IMR-90 (cell line): ENCODE measurements at regions not wholly inside any gene's neighbourhood (a gene's known extent, or its start where the extent isn't known, plus 50 kb on each side); places are given as distances from the start of the nearest gene placed in this dataset.

ENCODE experiments used
- ATAC-seq: fragments of 200-7000 bp; cut with Tn5 transposase; 2 replicates; pipeline ENCODE4 v1.9.1; 2020; ENCODE audit warnings: low read depth, mild to moderate bottlenecking, moderate library complexity
- BruUV-seq: library from RNA; stranded (reverse); fragments of 400-500 nt; replicated peaks from 2 replicates; lab custom pipeline; 2021; lab: Mats Ljungman, UMichigan
- CTCF ChIA-PET: fragments of 300-600 bp; formaldehyde crosslinking; extraction: SDS; loops from one replicate; lab custom pipeline; 2021; ENCODE audit warnings: antibody characterized with exemption; lab: Yijun Ruan, JAX
- POLR2A ChIA-PET: fragments of 300-600 bp; sonication (Branson Sonifier 250); formaldehyde crosslinking; loops from one replicate; lab custom pipeline; 2022; ENCODE audit warnings: antibody characterized with exemption; ENCODE audit not compliant: unreplicated experiment; lab: Charles Lee
- DNase-seq: peaks from one replicate; pipeline ENCODE4 v3.0.0; 2013
- H2AFZ ChIP-seq: replicated peaks from 2 replicates; pipeline ENCODE3; 2013; ENCODE audit warnings: low read length, mild to moderate bottlenecking; ENCODE audit not compliant: poor library complexity
- H2AK5ac ChIP-seq: 2 replicates; pipeline ENCODE4 v1.6.1; 2013; ENCODE audit warnings: low read depth, low read length, inconsistent platforms
- H2AK9ac ChIP-seq: replicated peaks from 2 replicates; pipeline ENCODE3; 2013; ENCODE audit warnings: mild to moderate bottlenecking, low read depth, low read length, moderate library complexity; ENCODE audit not compliant: poor library complexity
- H2BK120ac ChIP-seq: 2 replicates; pipeline ENCODE4 v1.6.1; 2013; ENCODE audit warnings: low read depth, low read length, inconsistent platforms
- H2BK15ac ChIP-seq: 3 replicates; pipeline ENCODE4 v1.6.1; 2013; ENCODE audit warnings: low read depth, low read length, inconsistent platforms
- H2BK20ac ChIP-seq: 2 replicates; pipeline ENCODE4 v1.6.1; 2013; ENCODE audit warnings: low read depth, mild to moderate bottlenecking, inconsistent platforms, low read length, moderate library complexity
- H2BK5ac ChIP-seq: 2 replicates; pipeline ENCODE4 v1.6.1; 2013; ENCODE audit warnings: mild to moderate bottlenecking, low read depth, low read length, inconsistent platforms; ENCODE audit not compliant: poor library complexity, severe bottlenecking
- H3K14ac ChIP-seq: replicated peaks from 2 replicates; pipeline ENCODE4 v1.6.1; 2013; ENCODE audit warnings: low read depth, low read length, inconsistent platforms
- H3K18ac ChIP-seq: 2 replicates; pipeline ENCODE4 v1.6.1; 2013; ENCODE audit warnings: low read depth, low read length, control low read depth
- H3K23ac ChIP-seq: 2 replicates; pipeline ENCODE4 v1.6.1; 2013; ENCODE audit warnings: low read depth, low read length, inconsistent platforms
- H3K27ac ChIP-seq: 2 replicates; pipeline ENCODE4 v1.5.1; 2013; ENCODE audit warnings: mild to moderate bottlenecking, control low read depth, low read length; ENCODE audit not compliant: insufficient read depth
- H3K27me3 ChIP-seq: 2 replicates; pipeline ENCODE4 v1.6.1; 2013; ENCODE audit warnings: low read length; ENCODE audit not compliant: control insufficient read depth, insufficient read depth
- H3K36me3 ChIP-seq: 2 replicates; pipeline ENCODE4 v1.6.1; 2013; ENCODE audit warnings: low read length, mixed read lengths; ENCODE audit not compliant: control insufficient read depth, insufficient read depth
- H3K4ac ChIP-seq: 2 replicates; pipeline ENCODE4 v1.6.1; 2013; ENCODE audit warnings: low read depth, low read length, inconsistent platforms
- H3K4me1 ChIP-seq: 2 replicates; pipeline ENCODE4 v1.6.1; 2013; ENCODE audit warnings: low read length, mixed read lengths; ENCODE audit not compliant: control insufficient read depth, insufficient read depth
- H3K4me2 ChIP-seq: 2 replicates; pipeline ENCODE4 v1.6.1; 2013; ENCODE audit warnings: low read depth, mild to moderate bottlenecking, control low read depth, low read length, moderate library complexity
- H3K4me3 ChIP-seq: 2 replicates; pipeline ENCODE4 v1.5.1; 2013; ENCODE audit warnings: low read depth, mild to moderate bottlenecking, control low read depth, low read length, moderate library complexity; ENCODE audit not compliant: insufficient read depth
- H3K56ac ChIP-seq: 2 replicates; pipeline ENCODE4 v1.6.1; 2013; ENCODE audit warnings: low read length, inconsistent platforms; ENCODE audit not compliant: insufficient read depth; ENCODE audit errors: extremely low read depth
- H3K79me1 ChIP-seq, 2 experiments: 2 replicates each; pipeline ENCODE4 v1.6.1; 2013; ENCODE audit warnings: low read length in 2 of 2, inconsistent platforms in 1 of 2, low read depth in 1 of 2
- H3K9ac ChIP-seq: 2 replicates; pipeline ENCODE4 v1.6.1; 2013; ENCODE audit warnings: low read depth, low read length, control low read depth
- H3K9me1 ChIP-seq: 2 replicates; pipeline ENCODE4 v1.6.1; 2013; ENCODE audit warnings: low read length, inconsistent platforms; ENCODE audit not compliant: insufficient read depth
- H3K9me3 ChIP-seq: 2 replicates; pipeline ENCODE4 v1.6.1; 2013; ENCODE audit warnings: low read length; ENCODE audit not compliant: control insufficient read depth, insufficient read depth
- H4K20me1 ChIP-seq: 2 replicates; pipeline ENCODE4 v1.6.1; 2013; ENCODE audit warnings: low read length, inconsistent platforms; ENCODE audit not compliant: insufficient read depth
- H4K5ac ChIP-seq: 2 replicates; pipeline ENCODE4 v1.6.1; 2013; ENCODE audit warnings: mild to moderate bottlenecking, low read depth, low read length, control low read depth
- H4K8ac ChIP-seq, 2 experiments: 2 replicates each; pipeline ENCODE4 v1.6.1; 2013; ENCODE audit warnings: low read depth in 2 of 2, low read length in 2 of 2, control low read depth in 1 of 2, inconsistent platforms in 1 of 2
- H4K91ac ChIP-seq: 2 replicates; pipeline ENCODE4 v1.6.1; 2013; ENCODE audit warnings: low read depth, low read length, inconsistent platforms; ENCODE audit not compliant: insufficient read depth
- BHLHE40 ChIP-seq: fragments of 150-350 bp; IDR thresholded peaks from 2 replicates; pipeline ENCODE4 v1.6.1; 2016; ENCODE audit warnings: mild to moderate bottlenecking, low read depth, low read length
- CEBPB ChIP-seq: IDR thresholded peaks from 2 replicates; pipeline ENCODE4 v1.6.1; 2012; ENCODE audit warnings: low read depth, low read length, improper control_type of control experiment
- CHD1 ChIP-seq: IDR thresholded peaks from 2 replicates; pipeline ENCODE4 v1.6.1; 2012; ENCODE audit warnings: low read depth, low read length, improper control_type of control experiment
- ELK1 ChIP-seq: fragments of 150-350 bp; IDR thresholded peaks from 2 replicates; pipeline ENCODE4 v1.6.1; 2016; ENCODE audit warnings: low read depth, mild to moderate bottlenecking, low read length, moderate library complexity, borderline replicate concordance
- FOS ChIP-seq: fragments of 150-350 bp; IDR thresholded peaks from 2 replicates; pipeline ENCODE4 v1.6.1; 2016; ENCODE audit warnings: low read depth, low read length
- MAFK ChIP-seq: IDR thresholded peaks from 2 replicates; pipeline ENCODE4 v1.6.1; 2012; ENCODE audit warnings: low read depth, low read length, improper control_type of control experiment
- MAZ ChIP-seq: IDR thresholded peaks from 2 replicates; pipeline ENCODE4 v1.6.1; 2012; ENCODE audit warnings: low read depth, mild to moderate bottlenecking, low read length, improper control_type of control experiment, moderate library complexity, borderline replicate concordance
- MXI1 ChIP-seq: IDR thresholded peaks from 2 replicates; pipeline ENCODE4 v1.6.1; 2012; ENCODE audit warnings: low read depth, mild to moderate bottlenecking, low read length, moderate library complexity, borderline replicate concordance
- NFE2L2 ChIP-seq: fragments of 150-350 bp; IDR thresholded peaks from 2 replicates; pipeline ENCODE4 v1.6.1; 2016; ENCODE audit warnings: low read depth, mild to moderate bottlenecking, low read length
- POLR2A ChIP-seq: IDR thresholded peaks from 2 replicates; pipeline ENCODE4 v1.6.1; 2012; ENCODE audit warnings: mild to moderate bottlenecking, low read depth, low read length
- RAD21 ChIP-seq: IDR thresholded peaks from 2 replicates; pipeline ENCODE4 v1.6.1; 2012; ENCODE audit warnings: low read length, improper control_type of control experiment
- RCOR1 ChIP-seq: IDR thresholded peaks from 2 replicates; pipeline ENCODE4 v1.6.1; 2012; ENCODE audit warnings: mild to moderate bottlenecking, low read length, improper control_type of control experiment; ENCODE audit not compliant: insufficient replicate concordance
- RFX5 ChIP-seq: IDR thresholded peaks from 2 replicates; pipeline ENCODE4 v1.8.0; 2012; ENCODE audit warnings: low read depth, mild to moderate bottlenecking, low read length, moderate library complexity
- SMC3 ChIP-seq: fragments of 150-350 bp; IDR thresholded peaks from 2 replicates; pipeline ENCODE4 v1.6.1; 2016; ENCODE audit warnings: low read depth, mild to moderate bottlenecking, antibody characterized with exemption, low read length, moderate library complexity
- WGBS, 2 experiments: methylation state at CpG; one replicate each; pipeline versions ENCODE4 v1.1.5 to v1.1.7; 2013; ENCODE audit warnings: missing lambda C conversion rate in 2 of 2; ENCODE audit not compliant: insufficient read length in 1 of 2; ENCODE audit errors: extremely low coverage in 2 of 2; 5-methylcytosine and 5-hydroxymethylcytosine counted together
- dilution Hi-C: fragments of 300-500 bp; cut with HindIII; formaldehyde crosslinking; loops from one replicate; pipeline ENCODE4 v1.14.3; 2018; ENCODE audit warnings: low sequenced_read_pairs; ENCODE audit not compliant: unreplicated experiment
- in situ Hi-C: fragments of 300-500 bp; cut with MboI; formaldehyde crosslinking; loops from 3 replicates; pipeline ENCODE4 v1.14.3; 2019; ENCODE audit warnings: low sequenced_read_pairs, inconsistent platforms, mixed read lengths
- intact Hi-C: fragments of 100-400 bp; cut with micrococcal nuclease; formaldehyde crosslinking; loops from 2 replicates; pipeline ENCODE4 v1.10.0; 2022
- TF ChIP-seq, protein P1 (sequence below): conservative IDR thresholded peaks from 2 replicates; pipeline ENCODE4 v1.5.1; 2012; ENCODE audit warnings: mild to moderate bottlenecking, low read depth, low read length, improper control_type of control experiment
- TF ChIP-seq, protein P2 (sequence below): fragments of 150-350 bp; IDR thresholded peaks from 2 replicates; pipeline ENCODE4 v1.6.1; 2017; ENCODE audit warnings: mild to moderate bottlenecking, antibody characterized with exemption, low read length, low read depth

- H3K4me3 ChIP-seq, result no peak overlapping the region
- H2AK9ac ChIP-seq, result no peak overlapping the region
- H4K20me1 ChIP-seq, result no peaks in the 10 kb centered on the region
- no peak overlapping the region for H3K4me2 ChIP-seq
- no peak overlapping the region for H4K5ac ChIP-seq
- POLR2A ChIA-PET, result no interaction called here
- DNase-seq (no peak), ATAC-seq (no peak)
- H3K27me3 ChIP-seq, result no peaks in the 10 kb centered on the region
- H3K36me3 ChIP-seq, result no peaks in the 10 kb centered on the region
- peaks cover 4% of the 10 kb centered on the region; the same call in 1 of the 2 replicates for H3K9me3 ChIP-seq
- CTCF ChIA-PET, result no interaction called here
- no peak overlapping the region for H3K14ac ChIP-seq
- H2BK120ac ChIP-seq, result no peak overlapping the region
- no peak overlapping the region for H3K27ac ChIP-seq
- H3K23ac ChIP-seq, result no peak overlapping the region
- H3K56ac ChIP-seq, result no peak overlapping the region
- TF ChIP-seq SMC3 (no peak), MAFK (no peak), POLR2A (no peak), CEBPB (no peak), RCOR1 (no peak), CHD1 (no peak), MXI1 (no peak), RFX5 (no peak), NFE2L2 (no peak), MAZ (no peak), ELK1 (no peak), BHLHE40 (no peak), RAD21 (no peak), FOS (no peak)
- TF ChIP-seq, protein P1, sequence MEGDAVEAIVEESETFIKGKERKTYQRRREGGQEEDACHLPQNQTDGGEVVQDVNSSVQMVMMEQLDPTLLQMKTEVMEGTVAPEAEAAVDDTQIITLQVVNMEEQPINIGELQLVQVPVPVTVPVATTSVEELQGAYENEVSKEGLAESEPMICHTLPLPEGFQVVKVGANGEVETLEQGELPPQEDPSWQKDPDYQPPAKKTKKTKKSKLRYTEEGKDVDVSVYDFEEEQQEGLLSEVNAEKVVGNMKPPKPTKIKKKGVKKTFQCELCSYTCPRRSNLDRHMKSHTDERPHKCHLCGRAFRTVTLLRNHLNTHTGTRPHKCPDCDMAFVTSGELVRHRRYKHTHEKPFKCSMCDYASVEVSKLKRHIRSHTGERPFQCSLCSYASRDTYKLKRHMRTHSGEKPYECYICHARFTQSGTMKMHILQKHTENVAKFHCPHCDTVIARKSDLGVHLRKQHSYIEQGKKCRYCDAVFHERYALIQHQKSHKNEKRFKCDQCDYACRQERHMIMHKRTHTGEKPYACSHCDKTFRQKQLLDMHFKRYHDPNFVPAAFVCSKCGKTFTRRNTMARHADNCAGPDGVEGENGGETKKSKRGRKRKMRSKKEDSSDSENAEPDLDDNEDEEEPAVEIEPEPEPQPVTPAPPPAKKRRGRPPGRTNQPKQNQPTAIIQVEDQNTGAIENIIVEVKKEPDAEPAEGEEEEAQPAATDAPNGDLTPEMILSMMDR, result no peak
- TF ChIP-seq, protein P2, sequence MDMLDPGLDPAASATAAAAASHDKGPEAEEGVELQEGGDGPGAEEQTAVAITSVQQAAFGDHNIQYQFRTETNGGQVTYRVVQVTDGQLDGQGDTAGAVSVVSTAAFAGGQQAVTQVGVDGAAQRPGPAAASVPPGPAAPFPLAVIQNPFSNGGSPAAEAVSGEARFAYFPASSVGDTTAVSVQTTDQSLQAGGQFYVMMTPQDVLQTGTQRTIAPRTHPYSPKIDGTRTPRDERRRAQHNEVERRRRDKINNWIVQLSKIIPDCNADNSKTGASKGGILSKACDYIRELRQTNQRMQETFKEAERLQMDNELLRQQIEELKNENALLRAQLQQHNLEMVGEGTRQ, result no peak
- dilution Hi-C loops (no loop called here), in situ Hi-C loops (no loop called here), intact Hi-C loops (no loop called here)
- H3K4ac ChIP-seq, result no peak overlapping the region
- no peak overlapping the region for H2AFZ ChIP-seq
- no peak overlapping the region for H2AK5ac ChIP-seq
- no peak overlapping the region for H4K8ac ChIP-seq
- BruUV-seq, result no TSS peak
- no peak overlapping the region for H2BK20ac ChIP-seq
- H3K9ac ChIP-seq, result no peak overlapping the region
- no peaks in the 10 kb centered on the region for H3K9me1 ChIP-seq
- H3K18ac ChIP-seq, result no peak overlapping the region
- no peaks in the 10 kb centered on the region for H3K79me1 ChIP-seq
- H4K91ac ChIP-seq, result no peak overlapping the region
- H2BK5ac ChIP-seq, result no peak overlapping the region
- no peaks in the 10 kb centered on the region for H3K4me1 ChIP-seq
- WGBS, 2 experiments, result no CpG with 5 or more reads among the region's 2 CpGs
- no peak overlapping the region for H2BK15ac ChIP-seq
Measured at GRCh38 chrX:7552760-7553159, 290.2 kb upstream of the VCX start.
